ENCODE measurements at regions not wholly inside any gene's neighbourhood (a gene's known extent, or its start where the extent isn't known, plus 50 kb on each side); places are given as distances from the start of the nearest gene placed in this dataset.

DNA sequence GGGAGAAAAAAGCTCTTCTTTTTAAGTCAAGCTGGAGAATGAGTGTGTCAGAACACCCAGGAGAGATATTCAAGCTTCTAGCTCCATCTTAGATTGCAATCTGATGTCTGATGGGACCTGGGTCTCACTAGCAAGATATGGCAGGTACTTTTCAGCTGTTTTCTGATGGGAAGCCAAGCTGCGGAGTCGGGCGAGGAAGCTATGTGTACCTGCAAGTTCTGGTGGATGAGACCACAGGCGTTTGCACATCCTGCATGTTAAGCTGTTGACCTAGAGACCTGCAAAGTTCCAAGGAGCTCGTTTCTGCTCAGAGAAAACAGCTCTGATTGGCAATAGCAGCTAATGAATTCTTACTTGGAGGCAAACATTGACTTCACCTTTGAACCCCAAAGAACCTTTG is 167.3 kb upstream of the GATB start:
- no peak for DNase-seq

GRCh38 chr4:151922811-151923210 is 162.0 kb upstream of the GATB start:
- Histone ChIP-seq H3K4me1 (ENCODE audit: low read length) (no peaks in the 10 kb centered on the region), H3K4me3 (ENCODE audit: low read length) (no peak overlapping the region), H3K9me3 (replicated peaks; ENCODE audit: insufficient read depth, low read length) (no peaks in the 10 kb centered on the region), H3K9me2 (replicated peaks; ENCODE audit: insufficient read depth, low read length) (no peaks in the 10 kb centered on the region), H3K27ac (ENCODE audit: low read length) (no peak overlapping the region), H3K36me3 (replicated peaks; ENCODE audit: insufficient read depth, low read length) (no peaks in the 10 kb centered on the region), H3K9ac (ENCODE audit: low read length) (no peak overlapping the region), H4K20me1 (ENCODE audit: insufficient read depth, low read length) (no peaks in the 10 kb centered on the region), H3K79me2 (ENCODE audit: low read length) (no peaks in the 10 kb centered on the region), H3K27me3 (replicated peaks; ENCODE audit: insufficient read depth, low read length) (no peaks in the 10 kb centered on the region), H2AFZ (ENCODE audit: low read length) (no peak overlapping the region), H3F3A (ENCODE audit: insufficient read depth, low read length) (no peaks in the 10 kb centered on the region), H3K4me2 (ENCODE audit: low read depth, low read length) (no peak overlapping the region)
- no peak for DNase-seq
- TF ChIP-seq EZH2phosphoT487 (IDR thresholded peaks at IDR 0.05; ENCODE audit: low read length) = no peak
- TF ChIP-seq, protein P1, sequence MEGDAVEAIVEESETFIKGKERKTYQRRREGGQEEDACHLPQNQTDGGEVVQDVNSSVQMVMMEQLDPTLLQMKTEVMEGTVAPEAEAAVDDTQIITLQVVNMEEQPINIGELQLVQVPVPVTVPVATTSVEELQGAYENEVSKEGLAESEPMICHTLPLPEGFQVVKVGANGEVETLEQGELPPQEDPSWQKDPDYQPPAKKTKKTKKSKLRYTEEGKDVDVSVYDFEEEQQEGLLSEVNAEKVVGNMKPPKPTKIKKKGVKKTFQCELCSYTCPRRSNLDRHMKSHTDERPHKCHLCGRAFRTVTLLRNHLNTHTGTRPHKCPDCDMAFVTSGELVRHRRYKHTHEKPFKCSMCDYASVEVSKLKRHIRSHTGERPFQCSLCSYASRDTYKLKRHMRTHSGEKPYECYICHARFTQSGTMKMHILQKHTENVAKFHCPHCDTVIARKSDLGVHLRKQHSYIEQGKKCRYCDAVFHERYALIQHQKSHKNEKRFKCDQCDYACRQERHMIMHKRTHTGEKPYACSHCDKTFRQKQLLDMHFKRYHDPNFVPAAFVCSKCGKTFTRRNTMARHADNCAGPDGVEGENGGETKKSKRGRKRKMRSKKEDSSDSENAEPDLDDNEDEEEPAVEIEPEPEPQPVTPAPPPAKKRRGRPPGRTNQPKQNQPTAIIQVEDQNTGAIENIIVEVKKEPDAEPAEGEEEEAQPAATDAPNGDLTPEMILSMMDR (IDR thresholded peaks at IDR 0.05; ENCODE audit: low read length) = no peak
- no peak for TF ChIP-seq EZH2 (optimal IDR thresholded peaks at IDR 0.05; ENCODE audit: low read depth, low read length)

More for the DNA sequence above, 167.3 kb upstream of the GATB start:
- Histone ChIP-seq H3K9me2 (replicated peaks; ENCODE audit: insufficient read depth, low read length) (no peaks in the 10 kb centered on the region), H3F3A (ENCODE audit: insufficient read depth, low read length) (no peaks in the 10 kb centered on the region), H3K27me3 (replicated peaks; ENCODE audit: insufficient read depth, low read length) (no peaks in the 10 kb centered on the region), H3K4me2 (ENCODE audit: low read depth, low read length) (no peak overlapping the region), H3K79me2 (ENCODE audit: low read length) (no peaks in the 10 kb centered on the region), H3K9me3 (replicated peaks; ENCODE audit: insufficient read depth, low read length) (no peaks in the 10 kb centered on the region), H3K4me3 (ENCODE audit: low read length) (no peak overlapping the region), H3K4me1 (ENCODE audit: low read length) (no peaks in the 10 kb centered on the region), H4K20me1 (ENCODE audit: insufficient read depth, low read length) (no peaks in the 10 kb centered on the region), H3K36me3 (replicated peaks; ENCODE audit: insufficient read depth, low read length) (no peaks in the 10 kb centered on the region), H3K27ac (ENCODE audit: low read length) (no peak overlapping the region), H2AFZ (ENCODE audit: low read length) (no peak overlapping the region), H3K9ac (ENCODE audit: low read length) (no peak overlapping the region)
- TF ChIP-seq, protein P1 (IDR thresholded peaks at IDR 0.05; ENCODE audit: low read length) = no peak
- TF ChIP-seq EZH2phosphoT487 (IDR thresholded peaks at IDR 0.05; ENCODE audit: low read length) (no peak), EZH2 (optimal IDR thresholded peaks at IDR 0.05; ENCODE audit: low read depth, low read length) (no peak)

DNA sequence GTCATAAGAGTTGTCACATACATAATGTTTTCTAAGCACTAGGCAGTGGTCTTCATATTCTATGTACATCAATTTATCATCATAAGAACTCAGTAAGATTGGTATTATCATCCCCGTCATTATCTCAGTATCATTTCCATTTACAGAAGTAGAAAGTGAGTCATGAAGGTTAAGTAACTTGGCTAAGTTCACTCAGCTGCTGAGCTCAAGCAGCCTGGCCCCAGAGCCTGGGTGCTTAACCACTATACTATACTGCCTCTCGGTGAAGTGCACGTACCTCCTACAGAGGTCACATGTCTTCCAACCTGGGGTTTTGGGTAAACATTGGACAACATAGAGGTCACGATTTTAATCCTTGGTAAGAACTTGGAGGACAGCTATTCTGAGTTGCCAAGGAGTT is 161.5 kb upstream of the GATB start:
- DNase-seq = no peak
- no peak overlapping the region for H3K27ac ChIP-seq (ENCODE audit: low read length)

More for the DNA sequence above, 161.5 kb upstream of the GATB start:
- H3K27me3 ChIP-seq (replicated peaks; ENCODE audit: insufficient read depth, low read length) = no peaks in the 10 kb centered on the region
- no peak overlapping the region for H3K4me2 ChIP-seq (ENCODE audit: low read depth, low read length)
- no peak overlapping the region for H3K4me3 ChIP-seq (ENCODE audit: low read length)
- H3K4me1 ChIP-seq (ENCODE audit: low read length) = no peaks in the 10 kb centered on the region
- H3K9ac ChIP-seq (ENCODE audit: low read length) = no peak overlapping the region
- H4K20me1 ChIP-seq (ENCODE audit: insufficient read depth, low read length) = no peaks in the 10 kb centered on the region
- H3F3A ChIP-seq (ENCODE audit: insufficient read depth, low read length) = no peaks in the 10 kb centered on the region
- no peaks in the 10 kb centered on the region for H3K79me2 ChIP-seq (ENCODE audit: low read length)
- H3K9me3 ChIP-seq (replicated peaks; ENCODE audit: insufficient read depth, low read length) = no peaks in the 10 kb centered on the region
- no peaks in the 10 kb centered on the region for H3K9me2 ChIP-seq (replicated peaks; ENCODE audit: insufficient read depth, low read length)
- H2AFZ ChIP-seq (ENCODE audit: low read length) = no peak overlapping the region
- TF ChIP-seq EZH2phosphoT487 (IDR thresholded peaks at IDR 0.05; ENCODE audit: low read length) = no peak
- TF ChIP-seq EZH2 (optimal IDR thresholded peaks at IDR 0.05; ENCODE audit: low read depth, low read length) = no peak
- TF ChIP-seq, protein P1 (IDR thresholded peaks at IDR 0.05; ENCODE audit: low read length) = no peak
- no peaks in the 10 kb centered on the region for H3K36me3 ChIP-seq (replicated peaks; ENCODE audit: insufficient read depth, low read length)
